Breast epithelium (tissue), 4 donors: ENCODE measurements at regions not wholly inside any gene's neighbourhood (a gene's known extent, or its start where the extent isn't known, plus 50 kb on each side); places are given as distances from the start of the nearest gene placed in this dataset.
"Not testable (repeated sequence)": the region's sequence is repeated elsewhere in the genome, so short reads cannot be mapped to it uniquely, and the experiment has no call there.

Experiments used
- DNase-seq, 2 donors: peaks; one replicate each; pipeline ENCODE4 v3.0.0-alpha.2; 2019; ENCODE audit warnings: low spot score in 2 of 2
- H3K27ac ChIP-seq, 2 donors: fragments of 200-600 bp; sonication (generic) in 1 of 2; one replicate each; pipeline ENCODE4 v1.5.1; 2016 to 2019; ENCODE audit warnings: mild to moderate bottlenecking in 1 of 2
- H3K27me3 ChIP-seq, 2 donors: fragments of 200-600 bp; sonication (generic) in 1 of 2; one replicate each; pipeline versions ENCODE4 v1.5.1 to v1.6.0; 2017 to 2019; ENCODE audit warnings: control low read depth in 1 of 2, mild to moderate bottlenecking in 1 of 2
- H3K36me3 ChIP-seq: fragments of 200-600 bp; one replicate; pipeline ENCODE4 v1.5.1; 2019
- H3K4me1 ChIP-seq, 2 donors: fragments of 200-600 bp; sonication (generic); one replicate each; pipeline ENCODE4 v1.5.1; 2016 to 2019; ENCODE audit warnings: control low read depth in 1 of 2
- H3K4me3 ChIP-seq, 3 donors: fragments of 200-600 bp; sonication (generic); 1 replicate in 2 of 3; 2 replicates in 1 of 3; pipeline ENCODE4 v1.5.1; 2016 to 2019; ENCODE audit warnings: mild to moderate bottlenecking in 3 of 3, moderate library complexity in 2 of 3
- H3K9me3 ChIP-seq, 2 donors: fragments of 200-600 bp; sonication (generic) in 1 of 2; one replicate each; pipeline ENCODE4 v1.5.1; 2016 to 2019; ENCODE audit warnings: control low read depth in 1 of 2
- CTCF ChIP-seq, 3 donors: fragments of 450-650 bp; IDR thresholded peaks; one replicate each; pipeline ENCODE4 v1.5.1; 2016 to 2017; ENCODE audit warnings: antibody characterized with exemption in 3 of 3, mild to moderate bottlenecking in 3 of 3, moderate library complexity in 3 of 3
- POLR2A ChIP-seq: fragments of 450-650 bp; IDR thresholded peaks from one replicate; pipeline ENCODE4 v1.6.1; 2016; ENCODE audit warnings: antibody characterized with exemption, mild to moderate bottlenecking, moderate library complexity
- POLR2AphosphoS5 ChIP-seq, 3 donors: sonication (generic); formaldehyde crosslinking; IDR thresholded peaks; one replicate each; pipeline ENCODE4 v1.6.1; 2017; ENCODE audit warnings: antibody characterized with exemption in 3 of 3
- intact Hi-C: fragments of 100-400 bp; cut with DNase I; formaldehyde crosslinking; loops from one replicate; pipeline ENCODE4 v1.15.1; 2023; ENCODE audit warnings: low total_unique reads

GRCh38 chr5:124021776-124022175 lies 509.8 kb downstream of the CSNK1G3 start:
- H3K4me1 ChIP-seq = no peaks in the 10 kb centered on the region
- no peak overlapping the region for H3K4me3 ChIP-seq
- intact Hi-C loops = no loop called here
- no peak overlapping the region for H3K27ac ChIP-seq
- H3K36me3 ChIP-seq = no peaks in the 10 kb centered on the region
- H3K27me3 ChIP-seq = no peaks in the 10 kb centered on the region
- TF ChIP-seq POLR2AphosphoS5 (IDR thresholded peaks at IDR 0.05) (no peak), CTCF (IDR thresholded peaks at IDR 0.05) (no peak), POLR2A (no peak)
- no peak for DNase-seq
- no peaks in the 10 kb centered on the region for H3K9me3 ChIP-seq

GRCh38 chr5:124021066-124021641 lies 509.2 kb downstream of the CSNK1G3 start:
- H3K4me3 ChIP-seq = no peak overlapping the region
- intact Hi-C loops = no loop called here
- no peak for DNase-seq
- no peaks in the 10 kb centered on the region for H3K27me3 ChIP-seq
- H3K9me3 ChIP-seq = no peaks in the 10 kb centered on the region
- no peaks in the 10 kb centered on the region for H3K4me1 ChIP-seq
- H3K27ac ChIP-seq = no peak overlapping the region
- no peak for TF ChIP-seq CTCF (IDR thresholded peaks at IDR 0.05)
- no peak for TF ChIP-seq POLR2AphosphoS5 (IDR thresholded peaks at IDR 0.05)
- TF ChIP-seq POLR2A = no peak
- H3K36me3 ChIP-seq = no peaks in the 10 kb centered on the region

GRCh38 chr5:124017321-124017720 lies 505.3 kb downstream of the CSNK1G3 start:
- intact Hi-C loops, H3K27ac ChIP-seq, DNase-seq, H3K27me3 ChIP-seq, H3K4me3 ChIP-seq, H3K4me1 ChIP-seq, H3K9me3 ChIP-seq, H3K36me3 ChIP-seq: not testable (repeated sequence)

GRCh38 chr5:124007675-124008398 lies 495.9 kb downstream of the CSNK1G3 start:
- H3K4me3 ChIP-seq = no peak overlapping the region
- no peak overlapping the region for H3K27ac ChIP-seq
- intact Hi-C loops = no loop called here
- TF ChIP-seq POLR2A (no peak), POLR2AphosphoS5 (IDR thresholded peaks at IDR 0.05) (no peak)
- H3K9me3 ChIP-seq = peaks cover 0 to 24% of the 10 kb centered on the region in 2 donors
- H3K36me3 ChIP-seq = no peaks in the 10 kb centered on the region
- H3K4me1 ChIP-seq = no peaks in the 10 kb centered on the region
- no peak for DNase-seq
- no peaks in the 10 kb centered on the region for H3K27me3 ChIP-seq

GRCh38 chr5:124001036-124001615 lies 489.1 kb downstream of the CSNK1G3 start:
- no peak overlapping the region for H3K4me3 ChIP-seq
- no peak overlapping the region for H3K27ac ChIP-seq
- no peaks in the 10 kb centered on the region for H3K36me3 ChIP-seq
- no peaks in the 10 kb centered on the region for H3K4me1 ChIP-seq
- no peaks in the 10 kb centered on the region for H3K9me3 ChIP-seq
- no peaks in the 10 kb centered on the region for H3K27me3 ChIP-seq
- intact Hi-C loops = no loop called here
- no peak for DNase-seq
- TF ChIP-seq CTCF (IDR thresholded peaks at IDR 0.05) (no peak), POLR2A (no peak), POLR2AphosphoS5 (IDR thresholded peaks at IDR 0.05) (no peak)

- no peaks in the 10 kb centered on the region for H3K36me3 ChIP-seq
- no peak for DNase-seq
- intact Hi-C loops = no loop called here
- H3K4me3 ChIP-seq = no peak overlapping the region
- no peaks in the 10 kb centered on the region for H3K9me3 ChIP-seq
- H3K27ac ChIP-seq = no peak overlapping the region
- TF ChIP-seq POLR2A = no peak
- no peak for TF ChIP-seq POLR2AphosphoS5 (IDR thresholded peaks at IDR 0.05)
- no peak for TF ChIP-seq CTCF (IDR thresholded peaks at IDR 0.05)
- H3K27me3 ChIP-seq = no peaks in the 10 kb centered on the region
- no peaks in the 10 kb centered on the region for H3K4me1 ChIP-seq
Observed at GRCh38 chr5:124000538-124000937, 488.6 kb downstream of the CSNK1G3 start.
